ENCODE measurements at regions not wholly inside any gene's neighbourhood (a gene's known extent, or its start where the extent isn't known, plus 50 kb on each side); places are given as distances from the start of the nearest gene placed in this dataset.

DNA sequence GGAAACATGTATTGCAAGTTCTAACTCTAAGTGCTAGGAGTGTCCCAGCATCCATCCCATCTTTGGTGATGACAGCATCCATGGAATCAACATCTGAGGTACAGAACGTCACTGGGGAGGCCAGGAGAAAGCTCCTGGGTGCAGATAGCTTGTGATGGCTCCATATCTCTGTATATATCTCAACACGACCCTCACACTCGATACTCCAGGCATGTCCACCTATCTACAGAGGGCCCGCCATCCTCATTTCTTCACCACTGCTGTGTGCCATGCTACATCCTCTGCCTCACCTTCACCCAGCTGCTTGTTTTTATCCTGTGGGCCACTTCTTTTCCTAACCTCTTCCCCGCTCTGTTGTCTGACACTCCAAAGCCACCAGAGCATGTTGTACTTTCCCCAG, 100.4 kb upstream of the SERP2 start:
- TF ChIP-seq, protein P1, sequence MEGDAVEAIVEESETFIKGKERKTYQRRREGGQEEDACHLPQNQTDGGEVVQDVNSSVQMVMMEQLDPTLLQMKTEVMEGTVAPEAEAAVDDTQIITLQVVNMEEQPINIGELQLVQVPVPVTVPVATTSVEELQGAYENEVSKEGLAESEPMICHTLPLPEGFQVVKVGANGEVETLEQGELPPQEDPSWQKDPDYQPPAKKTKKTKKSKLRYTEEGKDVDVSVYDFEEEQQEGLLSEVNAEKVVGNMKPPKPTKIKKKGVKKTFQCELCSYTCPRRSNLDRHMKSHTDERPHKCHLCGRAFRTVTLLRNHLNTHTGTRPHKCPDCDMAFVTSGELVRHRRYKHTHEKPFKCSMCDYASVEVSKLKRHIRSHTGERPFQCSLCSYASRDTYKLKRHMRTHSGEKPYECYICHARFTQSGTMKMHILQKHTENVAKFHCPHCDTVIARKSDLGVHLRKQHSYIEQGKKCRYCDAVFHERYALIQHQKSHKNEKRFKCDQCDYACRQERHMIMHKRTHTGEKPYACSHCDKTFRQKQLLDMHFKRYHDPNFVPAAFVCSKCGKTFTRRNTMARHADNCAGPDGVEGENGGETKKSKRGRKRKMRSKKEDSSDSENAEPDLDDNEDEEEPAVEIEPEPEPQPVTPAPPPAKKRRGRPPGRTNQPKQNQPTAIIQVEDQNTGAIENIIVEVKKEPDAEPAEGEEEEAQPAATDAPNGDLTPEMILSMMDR (IDR thresholded peaks at IDR 0.05), result no peak
- no peak for TF ChIP-seq ZFX (IDR thresholded peaks at IDR 0.05; ENCODE audit: borderline replicate concordance)

Measured in 22Rv1 (cell line).